Esophagus squamous epithelium (tissue), 5 donors: ENCODE measurements at regions not wholly inside any gene's neighbourhood (a gene's known extent, or its start where the extent isn't known, plus 50 kb on each side); places are given as distances from the start of the nearest gene placed in this dataset.

Source experiments
- DNase-seq: peaks from one replicate; lab custom pipeline; 2025; lab: John Stamatoyannopoulos, UW
- H3K27ac ChIP-seq, 4 donors: fragments of 200-600 bp; sonication (generic); one replicate each; pipeline ENCODE4 v1.5.1; 2016 to 2019; ENCODE audit warnings: mild to moderate bottlenecking in 1 of 4
- H3K27me3 ChIP-seq, 4 donors: fragments of 200-600 bp; sonication (generic); 1 replicate in 3 of 4; 2 replicates in 1 of 4; pipeline versions ENCODE4 v1.5.1 to v1.6.0; 2017 to 2021; ENCODE audit warnings: antibody characterized with exemption in 1 of 4
- H3K36me3 ChIP-seq, 3 donors: fragments of 200-600 bp; sonication (generic); one replicate each; pipeline ENCODE4 v1.5.1; 2016 to 2019
- H3K4me1 ChIP-seq, 3 donors: fragments of 200-600 bp; sonication (generic); one replicate each; pipeline ENCODE4 v1.5.1; 2017 to 2019
- H3K4me3 ChIP-seq, 4 donors: fragments of 200-600 bp; sonication (generic); 1 replicate in 3 of 4; 2 replicates in 1 of 4; pipeline ENCODE4 v1.5.1; 2016 to 2019; ENCODE audit warnings: mild to moderate bottlenecking in 2 of 4, moderate library complexity in 1 of 4
- H3K9me3 ChIP-seq, 3 donors: fragments of 200-600 bp; sonication (generic); one replicate each; pipeline ENCODE4 v1.5.1; 2016 to 2019
- POLR2A ChIP-seq, 4 donors: fragments of 450-650 bp; IDR thresholded peaks; one replicate each; pipeline ENCODE4 v1.6.1; 2017; ENCODE audit warnings: antibody characterized with exemption in 4 of 4, mild to moderate bottlenecking in 4 of 4, moderate library complexity in 3 of 4
- WGBS, 2 donors: methylation state at CpG; one replicate each; pipeline ENCODE4 v1.1.5; 2018; 5-methylcytosine and 5-hydroxymethylcytosine counted together
- intact Hi-C: fragments of 100-400 bp; cut with DNase I; formaldehyde crosslinking; loops from one replicate; pipeline ENCODE4 v1.15.0; 2022
- TF ChIP-seq, protein P1 (sequence below), 6 experiments: fragments of 450-650 bp in 4 of 6; fragments of 200-600 bp in 2 of 6; sonication (generic) in 2 of 6; IDR thresholded peaks; one replicate each; pipeline ENCODE4 v1.5.1; 2016 to 2019; ENCODE audit warnings: antibody characterized with exemption in 6 of 6, mild to moderate bottlenecking in 4 of 6, moderate library complexity in 4 of 6
- donor health status: DM: yes; HTN: yes; CAD: no.

DNA sequence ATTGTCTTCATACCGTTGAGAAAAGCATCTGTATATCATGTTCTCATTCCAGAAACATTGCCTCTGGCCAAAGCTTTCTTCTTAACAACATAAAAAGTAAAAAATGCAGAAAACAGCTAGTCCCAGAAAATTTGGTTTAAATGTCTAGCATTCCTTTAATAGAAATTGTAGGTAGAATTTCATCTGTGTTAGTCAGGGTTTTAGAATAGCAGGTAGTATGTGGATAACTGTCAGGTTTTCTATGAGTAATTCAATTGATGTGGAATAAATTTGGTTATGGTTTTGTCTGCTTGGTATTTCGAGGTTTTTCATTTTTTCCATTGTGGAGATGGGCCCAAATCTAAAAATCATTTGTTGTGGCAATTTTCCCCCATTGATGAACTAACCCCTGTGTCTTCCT is 616.7 kb downstream of the KCNJ2 start:
- H3K9me3 ChIP-seq: no peaks in the 10 kb centered on the region
- 49 to 54% methylated on average over 2 of the region's 2 CpGs for WGBS, 2 donors
- H3K4me1 ChIP-seq: no peaks in the 10 kb centered on the region
- DNase-seq: no peak
- H3K36me3 ChIP-seq: no peaks in the 10 kb centered on the region
- TF ChIP-seq, protein P1, sequence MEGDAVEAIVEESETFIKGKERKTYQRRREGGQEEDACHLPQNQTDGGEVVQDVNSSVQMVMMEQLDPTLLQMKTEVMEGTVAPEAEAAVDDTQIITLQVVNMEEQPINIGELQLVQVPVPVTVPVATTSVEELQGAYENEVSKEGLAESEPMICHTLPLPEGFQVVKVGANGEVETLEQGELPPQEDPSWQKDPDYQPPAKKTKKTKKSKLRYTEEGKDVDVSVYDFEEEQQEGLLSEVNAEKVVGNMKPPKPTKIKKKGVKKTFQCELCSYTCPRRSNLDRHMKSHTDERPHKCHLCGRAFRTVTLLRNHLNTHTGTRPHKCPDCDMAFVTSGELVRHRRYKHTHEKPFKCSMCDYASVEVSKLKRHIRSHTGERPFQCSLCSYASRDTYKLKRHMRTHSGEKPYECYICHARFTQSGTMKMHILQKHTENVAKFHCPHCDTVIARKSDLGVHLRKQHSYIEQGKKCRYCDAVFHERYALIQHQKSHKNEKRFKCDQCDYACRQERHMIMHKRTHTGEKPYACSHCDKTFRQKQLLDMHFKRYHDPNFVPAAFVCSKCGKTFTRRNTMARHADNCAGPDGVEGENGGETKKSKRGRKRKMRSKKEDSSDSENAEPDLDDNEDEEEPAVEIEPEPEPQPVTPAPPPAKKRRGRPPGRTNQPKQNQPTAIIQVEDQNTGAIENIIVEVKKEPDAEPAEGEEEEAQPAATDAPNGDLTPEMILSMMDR (IDR thresholded peaks at IDR 0.05): no peak
- no peak for TF ChIP-seq POLR2A (IDR thresholded peaks at IDR 0.05)
- H3K27me3 ChIP-seq: no peaks in the 10 kb centered on the region
- no peak overlapping the region for H3K27ac ChIP-seq
- H3K4me3 ChIP-seq: no peak overlapping the region
- intact Hi-C loops: no loop called here

DNA sequence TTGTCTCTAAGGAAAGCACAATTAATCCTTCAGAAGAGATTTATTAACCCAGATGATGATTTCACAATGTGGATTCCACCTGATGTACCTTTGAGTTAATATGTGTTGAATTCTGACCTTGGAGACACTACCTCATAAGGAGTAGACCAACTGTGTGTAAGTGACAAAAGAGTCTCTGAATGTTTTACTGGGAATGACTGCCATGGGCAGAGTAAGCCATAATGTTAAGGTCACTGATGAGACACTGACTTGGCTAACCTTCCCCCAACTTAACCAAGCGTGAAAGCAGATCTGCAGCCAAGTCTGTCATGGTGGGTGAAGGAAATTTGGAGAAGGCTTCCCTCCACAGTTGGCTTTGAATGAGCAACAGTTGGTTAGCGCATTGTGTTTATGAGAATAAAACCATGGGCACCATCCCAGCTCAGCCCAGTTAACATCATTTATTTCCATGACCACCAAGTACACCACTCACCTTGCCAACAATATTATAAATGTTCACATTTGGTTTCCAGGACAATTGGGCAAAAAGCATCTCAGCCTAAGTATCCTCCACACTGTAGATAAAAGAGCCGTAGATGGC is 618.5 kb downstream of the KCNJ2 start:
- Histone ChIP-seq H3K4me1 (no peaks in the 10 kb centered on the region), H3K4me3 (no peak overlapping the region), H3K27me3 (no peaks in the 10 kb centered on the region), H3K36me3 (no peaks in the 10 kb centered on the region), H3K27ac (no peak overlapping the region), H3K9me3 (no peaks in the 10 kb centered on the region)
- TF ChIP-seq, protein P1 (IDR thresholded peaks at IDR 0.05): no peak
- TF ChIP-seq POLR2A (IDR thresholded peaks at IDR 0.05): no peak
- 73 to 78% methylated on average over 3 of the region's 3 CpGs for WGBS, 2 donors
- no peak for DNase-seq
- intact Hi-C loops: no loop called here

DNA sequence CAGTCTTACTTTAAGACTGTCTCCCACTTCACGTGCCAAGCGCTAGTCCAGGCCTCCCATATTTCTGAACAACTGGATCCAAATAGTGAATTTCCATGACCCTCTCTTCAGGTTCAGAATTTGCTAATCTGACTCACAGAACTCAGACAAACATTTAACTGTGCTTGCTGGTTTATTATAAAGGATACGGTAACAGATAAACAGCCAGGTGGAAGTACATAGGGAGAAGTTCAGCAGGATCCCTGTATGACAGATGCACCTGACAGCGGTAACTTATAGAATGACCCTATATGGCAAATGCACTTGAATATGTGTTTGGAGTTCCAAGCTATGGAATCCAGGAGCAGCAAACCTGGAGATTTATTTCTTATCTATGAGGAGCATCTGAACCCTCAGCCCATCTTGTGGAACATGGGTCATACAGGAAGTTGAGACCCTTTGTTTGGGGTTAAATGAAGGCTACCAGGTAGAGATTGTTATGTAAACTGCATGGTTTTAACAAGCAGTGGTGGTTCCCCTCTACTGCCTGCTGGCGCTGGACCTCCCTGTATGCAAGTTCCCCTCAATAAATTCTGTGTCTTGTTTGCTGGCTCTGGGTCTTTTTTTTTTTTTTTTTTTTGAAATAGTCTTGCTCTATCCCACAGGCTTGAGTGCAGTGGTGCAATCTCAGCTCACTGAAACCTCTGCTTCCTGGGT is 622.6 kb downstream of the KCNJ2 start:
- DNase-seq: no peak
- 79 to 85% methylated on average over 5 of the region's 5 CpGs for WGBS, 2 donors
- no peaks in the 10 kb centered on the region for H3K9me3 ChIP-seq

DNA sequence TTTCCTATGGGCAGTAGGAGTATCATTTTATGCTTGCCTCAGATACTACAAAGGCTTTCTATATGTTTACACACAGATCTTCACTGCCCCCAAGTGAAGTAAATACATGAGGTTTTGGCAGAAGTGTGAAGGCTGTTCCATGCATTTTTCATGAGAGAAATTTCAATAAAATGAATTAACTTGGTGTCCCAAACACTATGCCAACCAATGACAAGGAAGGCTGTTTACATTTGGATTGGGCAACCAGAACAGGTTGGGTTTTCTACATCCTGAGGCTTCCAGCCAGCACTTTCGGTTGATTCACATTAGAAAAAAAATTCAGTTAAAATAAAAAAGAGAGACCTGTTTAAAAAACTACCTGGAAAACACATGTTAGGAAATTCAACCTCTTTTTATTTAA is 625.4 kb downstream of the KCNJ2 start:
- TF ChIP-seq, protein P1 (IDR thresholded peaks at IDR 0.05): no peak
- no peak for TF ChIP-seq POLR2A (IDR thresholded peaks at IDR 0.05)
- no peak for DNase-seq
- Histone ChIP-seq H3K9me3 (no peaks in the 10 kb centered on the region), H3K36me3 (no peaks in the 10 kb centered on the region), H3K4me3 (no peak overlapping the region), H3K27me3 (no peaks in the 10 kb centered on the region), H3K4me1 (no peaks in the 10 kb centered on the region), H3K27ac (no peak overlapping the region)
- WGBS, 2 donors: 52 to 69% methylated on average over 1 of the region's 1 CpG
- intact Hi-C loops: no loop called here

More for the DNA sequence above, 622.6 kb downstream of the KCNJ2 start:
- intact Hi-C loops: no loop called here
- H3K27ac ChIP-seq: no peak overlapping the region
- no peaks in the 10 kb centered on the region for H3K36me3 ChIP-seq
- no peaks in the 10 kb centered on the region for H3K4me1 ChIP-seq
- no peak overlapping the region for H3K4me3 ChIP-seq
- no peaks in the 10 kb centered on the region for H3K27me3 ChIP-seq
- TF ChIP-seq POLR2A (IDR thresholded peaks at IDR 0.05): no peak
- TF ChIP-seq, protein P1 (IDR thresholded peaks at IDR 0.05): no peak

DNA sequence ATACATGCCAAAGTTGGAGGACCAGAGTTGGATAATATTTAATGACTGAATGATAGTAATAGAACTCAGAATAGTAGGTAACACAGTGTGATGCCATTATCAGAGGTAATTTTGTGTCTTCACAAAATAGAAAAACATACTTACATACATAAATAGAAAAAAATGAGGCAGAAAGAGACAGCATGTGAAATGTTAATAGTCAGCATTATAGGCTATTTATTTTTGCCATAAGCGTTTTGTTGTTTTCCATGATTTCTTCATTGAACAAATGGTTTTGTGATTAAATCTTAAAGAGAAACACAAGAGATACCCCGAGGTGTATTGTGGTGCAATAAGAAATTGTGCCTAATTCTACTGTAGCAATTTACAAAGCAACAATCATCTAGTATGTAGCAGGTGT is 626.3 kb downstream of the KCNJ2 start:
- WGBS, 2 donors: 81 to 82% methylated on average over 2 of the region's 2 CpGs
- Histone ChIP-seq H3K9me3 (no peaks in the 10 kb centered on the region), H3K27me3 (no peaks in the 10 kb centered on the region), H3K4me1 (no peaks in the 10 kb centered on the region), H3K36me3 (no peaks in the 10 kb centered on the region), H3K4me3 (no peak overlapping the region), H3K27ac (no peak overlapping the region)
- no peak for DNase-seq
- TF ChIP-seq POLR2A (IDR thresholded peaks at IDR 0.05): no peak
- TF ChIP-seq, protein P1 (IDR thresholded peaks at IDR 0.05): no peak
- intact Hi-C loops: no loop called here
